ENCODE measurements at regions not wholly inside any gene's neighbourhood (a gene's known extent, or its start where the extent isn't known, plus 50 kb on each side); places are given as distances from the start of the nearest gene placed in this dataset.

- no peak for TF ChIP-seq CTCF (IDR thresholded peaks at IDR 0.05; ENCODE audit: insufficient read depth, low read depth, low read length)
- no peak for TF ChIP-seq EZH2 (IDR thresholded peaks at IDR 0.05; ENCODE audit: insufficient read depth, low read length)
Observed at GRCh38 chr3:170754311-170754693, 115.7 kb downstream of the RPL22L1 start.
